ENCODE measurements at regions not wholly inside any gene's neighbourhood (a gene's known extent, or its start where the extent isn't known, plus 50 kb on each side); places are given as distances from the start of the nearest gene placed in this dataset.
"Not testable (repeated sequence)": the region's sequence is repeated elsewhere in the genome, so short reads cannot be mapped to it uniquely, and the experiment has no call there.

- no peak for DNase-seq
Observed at GRCh38 chr14:100421756-100422470, 98.8 kb downstream of the SLC25A47 start.

GRCh38 chr14:100422556-100423316 lies 99.6 kb downstream of the SLC25A47 start:
- no peak for DNase-seq

- no peak for DNase-seq
Observed at GRCh38 chr14:100423317-100424010, 100.3 kb downstream of the SLC25A47 start.

GRCh38 chr14:100424504-100425428 lies 101.6 kb downstream of the SLC25A47 start:
- DNase-seq = no peak

- DNase-seq = no peak
Observed at GRCh38 chr14:100425429-100425827, 102.3 kb downstream of the SLC25A47 start.

- DNase-seq = no peak
Observed at GRCh38 chr14:100426314-100426713, 103.2 kb downstream of the SLC25A47 start.

GRCh38 chr14:100427166-100427565 lies 104.0 kb downstream of the SLC25A47 start:
- DNase-seq = no peak

GRCh38 chr14:100428727-100429126 lies 105.6 kb downstream of the SLC25A47 start:
- DNase-seq = peak in 1 of 2 experiments; percentile 26

- no peak for DNase-seq
Observed at GRCh38 chr14:100429537-100429936, 106.4 kb downstream of the SLC25A47 start.

- no peak for DNase-seq
Observed at GRCh38 chr14:100430571-100430970, 107.4 kb downstream of the SLC25A47 start.

GRCh38 chr14:100431461-100431860 lies 108.3 kb downstream of the SLC25A47 start:
- DNase-seq = not testable (repeated sequence)

- DNase-seq = no peak
Observed at GRCh38 chr14:100432652-100433427, 109.7 kb downstream of the SLC25A47 start.

- no peak for DNase-seq
Observed at GRCh38 chr14:100433428-100433814, 110.3 kb downstream of the SLC25A47 start.

GRCh38 chr14:100434033-100434601 lies 111.0 kb downstream of the SLC25A47 start:
- DNase-seq = no peak

GRCh38 chr14:100434911-100435438 lies 111.8 kb downstream of the SLC25A47 start:
- DNase-seq = no peak

- no peak for DNase-seq
Observed at GRCh38 chr14:100435459-100435858, 112.3 kb downstream of the SLC25A47 start.

GRCh38 chr14:100436745-100437406 lies 113.7 kb downstream of the SLC25A47 start:
- DNase-seq = no peak

- no peak for DNase-seq
Observed at GRCh38 chr14:100438271-100438670, 115.1 kb downstream of the SLC25A47 start.

- peak; percentile 52 to 60 for DNase-seq
Observed at GRCh38 chr14:100438678-100439592, 115.8 kb downstream of the SLC25A47 start.

All from activated CD4-positive, alpha-beta T cell treated with anti-CD3 and anti-CD28 coated beads, Interleukin-2, amount 50 U/mL, for 48 hours (primary cell).